Prostate gland (tissue), 2 donors: ENCODE measurements at regions not wholly inside any gene's neighbourhood (a gene's known extent, or its start where the extent isn't known, plus 50 kb on each side); places are given as distances from the start of the nearest gene placed in this dataset.

Experiments used
- DNase-seq: peaks from one replicate; pipeline ENCODE4 v3.0.0-alpha.2; 2019; ENCODE audit warnings: low spot score
- H3K27ac ChIP-seq, 2 donors: fragments of 200-600 bp; sonication (generic); 2 replicates each; pipeline ENCODE4 v1.5.1; 2017 to 2019
- H3K27me3 ChIP-seq: fragments of 200-600 bp; sonication (generic); replicated peaks from 2 replicates; pipeline ENCODE4 v1.5.1; 2019; ENCODE audit not compliant: insufficient read depth
- H3K36me3 ChIP-seq, 2 donors: fragments of 200-600 bp; sonication (generic); 1 replicate in 1 of 2; 2 replicates in 1 of 2; pipeline versions ENCODE4 v1.5.1 to v1.8.1; 2017 to 2019
- H3K4me1 ChIP-seq: fragments of 200-600 bp; sonication (generic); replicated peaks from 2 replicates; pipeline ENCODE4 v1.5.1; 2019
- H3K4me3 ChIP-seq, 2 donors: fragments of 200-600 bp; sonication (generic); 2 replicates each; pipeline ENCODE4 v1.5.1; 2017 to 2019
- H3K9me3 ChIP-seq: fragments of 200-600 bp; sonication (generic); 2 replicates; pipeline ENCODE4 v1.5.1; 2017
- POLR2A ChIP-seq: fragments of 450-650 bp; IDR thresholded peaks from one replicate; pipeline ENCODE4 v1.6.1; 2016; ENCODE audit warnings: antibody characterized with exemption, mild to moderate bottlenecking
- POLR2AphosphoS5 ChIP-seq: sonication (generic); formaldehyde crosslinking; IDR thresholded peaks from one replicate; pipeline ENCODE4 v1.6.1; 2017; ENCODE audit warnings: antibody characterized with exemption
- WGBS: methylation state at CpG from one replicate; pipeline ENCODE4 v1.1.5; 2018; 5-methylcytosine and 5-hydroxymethylcytosine counted together
- intact Hi-C: fragments of 100-400 bp; cut with DNase I; formaldehyde crosslinking; loops from one replicate; pipeline ENCODE4 v1.14.2; 2022
- TF ChIP-seq, protein P1 (sequence below), 4 experiments: fragments of 200-600 bp in 2 of 4; fragments of 450-650 bp in 2 of 4; sonication (generic) in 2 of 4; IDR thresholded peaks; 1 replicate in 3 of 4; 2 replicates in 1 of 4; pipeline ENCODE4 v1.5.1; 2016 to 2019; ENCODE audit warnings: antibody characterized with exemption in 4 of 4, mild to moderate bottlenecking in 2 of 4, moderate library complexity in 2 of 4

DNA sequence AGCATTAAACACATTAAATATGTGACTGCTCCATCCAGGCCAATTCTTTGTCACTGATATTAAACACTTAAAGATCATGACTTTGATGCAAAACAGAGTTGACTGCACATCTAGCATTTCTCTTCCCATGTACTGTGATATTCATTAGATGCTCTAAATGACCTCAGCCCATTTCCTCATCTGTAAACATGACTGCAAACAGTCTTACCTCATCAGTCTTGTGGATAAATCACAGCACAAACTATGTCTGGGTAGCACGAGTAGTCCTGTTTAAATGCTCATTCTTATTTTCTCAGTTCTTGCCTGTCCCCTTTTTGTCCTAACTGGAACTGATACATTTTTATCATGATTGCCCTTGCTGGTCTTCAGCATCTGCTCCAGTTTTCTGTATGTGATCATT is 1974.8 kb upstream of the LRRTM1 start:
- no peaks in the 10 kb centered on the region for H3K9me3 ChIP-seq
- no peak overlapping the region for H3K4me3 ChIP-seq
- intact Hi-C loops = no loop called here
- H3K27ac ChIP-seq = no peak overlapping the region
- TF ChIP-seq POLR2AphosphoS5 (no peak), POLR2A (no peak)
- TF ChIP-seq, protein P1, sequence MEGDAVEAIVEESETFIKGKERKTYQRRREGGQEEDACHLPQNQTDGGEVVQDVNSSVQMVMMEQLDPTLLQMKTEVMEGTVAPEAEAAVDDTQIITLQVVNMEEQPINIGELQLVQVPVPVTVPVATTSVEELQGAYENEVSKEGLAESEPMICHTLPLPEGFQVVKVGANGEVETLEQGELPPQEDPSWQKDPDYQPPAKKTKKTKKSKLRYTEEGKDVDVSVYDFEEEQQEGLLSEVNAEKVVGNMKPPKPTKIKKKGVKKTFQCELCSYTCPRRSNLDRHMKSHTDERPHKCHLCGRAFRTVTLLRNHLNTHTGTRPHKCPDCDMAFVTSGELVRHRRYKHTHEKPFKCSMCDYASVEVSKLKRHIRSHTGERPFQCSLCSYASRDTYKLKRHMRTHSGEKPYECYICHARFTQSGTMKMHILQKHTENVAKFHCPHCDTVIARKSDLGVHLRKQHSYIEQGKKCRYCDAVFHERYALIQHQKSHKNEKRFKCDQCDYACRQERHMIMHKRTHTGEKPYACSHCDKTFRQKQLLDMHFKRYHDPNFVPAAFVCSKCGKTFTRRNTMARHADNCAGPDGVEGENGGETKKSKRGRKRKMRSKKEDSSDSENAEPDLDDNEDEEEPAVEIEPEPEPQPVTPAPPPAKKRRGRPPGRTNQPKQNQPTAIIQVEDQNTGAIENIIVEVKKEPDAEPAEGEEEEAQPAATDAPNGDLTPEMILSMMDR (IDR thresholded peaks at IDR 0.05) = no peak
- WGBS = 54% methylated on average over 1 of the region's 1 CpG
- no peaks in the 10 kb centered on the region for H3K27me3 ChIP-seq
- DNase-seq = no peak
- no peaks in the 10 kb centered on the region for H3K36me3 ChIP-seq
- H3K4me1 ChIP-seq = no peaks in the 10 kb centered on the region

DNA sequence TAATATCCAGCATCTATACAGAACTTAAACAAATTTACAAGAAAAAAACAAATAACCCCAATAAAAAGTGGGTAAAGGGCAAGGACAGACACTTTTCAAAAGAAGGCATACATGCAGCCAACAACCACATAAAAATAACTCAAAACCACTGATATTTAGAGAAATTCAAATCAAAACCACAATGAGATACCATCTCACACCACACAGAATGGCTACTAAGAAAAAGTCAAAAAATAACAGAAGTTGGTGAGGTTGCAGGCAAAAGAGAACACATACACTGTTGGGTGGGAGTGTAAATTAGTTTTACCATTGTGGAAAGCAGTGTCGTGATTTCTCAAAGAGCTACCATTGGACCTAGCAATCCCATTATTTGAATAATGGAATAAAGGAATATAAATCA is 1973.9 kb upstream of the LRRTM1 start:
- WGBS = 84% methylated on average over 1 of the region's 1 CpG
- no peak for DNase-seq
- H3K27ac ChIP-seq = no peak overlapping the region
- no peaks in the 10 kb centered on the region for H3K4me1 ChIP-seq
- TF ChIP-seq POLR2AphosphoS5 (no peak), POLR2A (no peak)
- TF ChIP-seq, protein P1 (IDR thresholded peaks at IDR 0.05) = no peak
- no peaks in the 10 kb centered on the region for H3K27me3 ChIP-seq
- no peak overlapping the region for H3K4me3 ChIP-seq
- H3K9me3 ChIP-seq = no peaks in the 10 kb centered on the region
- no peaks in the 10 kb centered on the region for H3K36me3 ChIP-seq
- intact Hi-C loops = no loop called here

DNA sequence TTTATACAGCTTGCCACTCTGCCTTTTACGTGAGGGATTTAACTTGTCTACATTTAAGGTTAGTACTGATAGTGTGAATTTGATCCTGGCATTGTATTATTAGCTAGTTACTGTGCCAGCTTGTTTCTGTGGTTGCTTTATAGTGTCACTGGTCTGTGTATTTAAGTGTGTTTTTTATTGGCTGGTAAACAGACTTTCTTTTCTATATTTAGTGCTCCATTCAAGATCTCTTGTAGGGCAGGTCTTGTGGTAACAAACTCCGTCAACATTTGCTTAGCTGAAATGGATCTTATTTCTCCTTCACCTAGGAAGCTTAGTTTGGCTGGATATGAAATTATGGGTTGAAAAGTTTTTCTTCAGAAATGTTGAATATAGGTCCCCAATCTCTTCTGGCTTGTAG is 1971.0 kb upstream of the LRRTM1 start:
- Histone ChIP-seq H3K36me3 (no peaks in the 10 kb centered on the region), H3K4me3 (no peak overlapping the region), H3K9me3 (no peaks in the 10 kb centered on the region), H3K27me3 (no peaks in the 10 kb centered on the region), H3K4me1 (no peaks in the 10 kb centered on the region), H3K27ac (no peak overlapping the region)
- 48% methylated on average over 2 of the region's 2 CpGs for WGBS
- intact Hi-C loops = no loop called here
- peak; percentile 6 for DNase-seq
- TF ChIP-seq, protein P1 (IDR thresholded peaks at IDR 0.05) = no peak
- TF ChIP-seq POLR2AphosphoS5 (peak; percentile 79), POLR2A (no peak)

DNA sequence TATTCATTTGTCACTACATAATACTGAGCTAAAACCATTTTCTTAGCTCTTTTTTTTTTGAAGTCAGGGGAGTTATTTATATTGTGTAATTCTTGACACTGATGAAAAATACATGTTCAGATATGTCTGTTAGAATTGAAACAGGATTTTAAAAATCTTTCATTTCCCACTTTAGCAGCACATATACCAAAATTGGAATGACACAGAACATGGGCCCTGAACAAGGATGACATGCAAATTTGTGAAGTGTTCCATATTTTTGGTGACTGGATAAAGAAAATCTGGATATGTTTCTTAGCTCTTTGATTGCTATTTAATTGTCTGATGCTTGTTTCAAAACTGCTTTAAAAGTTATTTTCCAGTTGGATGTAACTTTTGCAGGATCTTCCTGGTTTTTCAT is 1963.9 kb upstream of the LRRTM1 start:
- H3K36me3 ChIP-seq = no peaks in the 10 kb centered on the region
- TF ChIP-seq POLR2A (no peak), POLR2AphosphoS5 (no peak)
- TF ChIP-seq, protein P1 (IDR thresholded peaks at IDR 0.05) = no peak
- no peak overlapping the region for H3K4me3 ChIP-seq
- DNase-seq = no peak
- no peaks in the 10 kb centered on the region for H3K27me3 ChIP-seq
- H3K9me3 ChIP-seq = no peaks in the 10 kb centered on the region
- no peak overlapping the region for H3K27ac ChIP-seq
- H3K4me1 ChIP-seq = no peaks in the 10 kb centered on the region
- intact Hi-C loops = no loop called here

DNA sequence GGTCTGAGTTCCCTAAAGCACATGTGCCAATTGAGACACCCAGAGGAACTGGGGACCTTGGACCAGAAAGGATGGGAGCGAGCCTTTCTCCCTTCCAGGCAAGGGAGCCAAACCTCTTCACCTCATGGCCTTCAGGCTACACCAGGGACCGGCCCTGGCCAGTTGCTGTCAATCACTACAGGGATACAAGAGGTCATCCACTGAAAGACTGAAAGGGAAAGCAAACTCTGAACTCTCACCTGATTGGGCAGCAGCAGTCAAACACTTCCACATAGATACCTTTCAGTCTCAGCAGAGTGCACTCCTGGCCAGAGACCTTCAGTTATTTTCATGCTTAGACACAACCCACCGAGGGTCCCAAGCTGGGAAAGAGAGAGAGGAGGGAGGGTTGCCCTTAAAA is 1956.0 kb upstream of the LRRTM1 start:
- TF ChIP-seq, protein P1 (IDR thresholded peaks at IDR 0.05) = no peak
- no peak for TF ChIP-seq POLR2AphosphoS5
- no peak for TF ChIP-seq POLR2A
- no peaks in the 10 kb centered on the region for H3K27me3 ChIP-seq
- H3K9me3 ChIP-seq = no peaks in the 10 kb centered on the region
- 89% methylated on average over 3 of the region's 3 CpGs for WGBS
- intact Hi-C loops = no loop called here
- H3K27ac ChIP-seq = no peak overlapping the region
- no peaks in the 10 kb centered on the region for H3K36me3 ChIP-seq
- H3K4me3 ChIP-seq = no peak overlapping the region
- no peaks in the 10 kb centered on the region for H3K4me1 ChIP-seq
- no peak for DNase-seq
